HFF-Myc (cell line): ENCODE measurements at regions not wholly inside any gene's neighbourhood (a gene's known extent, or its start where the extent isn't known, plus 50 kb on each side); places are given as distances from the start of the nearest gene placed in this dataset.

Experiments
- DNase-seq: peaks from one replicate; pipeline ENCODE4 v3.0.0-alpha.2; 2011; ENCODE audit warnings: low read depth; ENCODE audit errors: extremely low read depth
- H3K4me3 ChIP-seq: replicated peaks from 2 replicates; pipeline ENCODE4 v1.5.1; 2011; ENCODE audit warnings: low read depth, mild to moderate bottlenecking, control low read depth, low read length
- CTCF ChIP-seq: IDR thresholded peaks from 2 replicates; pipeline ENCODE4 v1.5.1; 2012; ENCODE audit warnings: mild to moderate bottlenecking, low read depth, low read length, control low read depth; ENCODE audit errors: missing control alignments

- peak; percentile 29 for DNase-seq
- no peak for TF ChIP-seq CTCF
Measured at GRCh38 chr10:42475168-42476098, 162.9 kb downstream of the ZNF33B start.

GRCh38 chr10:42454313-42454712, 184.1 kb downstream of the ZNF33B start:
- TF ChIP-seq CTCF: no peak
- no peak for DNase-seq
- H3K4me3 ChIP-seq: no peak overlapping the region

More at GRCh38 chr10:42475168-42476098, 162.9 kb downstream of the ZNF33B start:
- H3K4me3 ChIP-seq: peak overlapping the region; percentile 74

- DNase-seq: no peak
- no peak for TF ChIP-seq CTCF
- H3K4me3 ChIP-seq: no peak overlapping the region
Measured at GRCh38 chr10:42431095-42431494, 207.3 kb downstream of the ZNF33B start.

DNA sequence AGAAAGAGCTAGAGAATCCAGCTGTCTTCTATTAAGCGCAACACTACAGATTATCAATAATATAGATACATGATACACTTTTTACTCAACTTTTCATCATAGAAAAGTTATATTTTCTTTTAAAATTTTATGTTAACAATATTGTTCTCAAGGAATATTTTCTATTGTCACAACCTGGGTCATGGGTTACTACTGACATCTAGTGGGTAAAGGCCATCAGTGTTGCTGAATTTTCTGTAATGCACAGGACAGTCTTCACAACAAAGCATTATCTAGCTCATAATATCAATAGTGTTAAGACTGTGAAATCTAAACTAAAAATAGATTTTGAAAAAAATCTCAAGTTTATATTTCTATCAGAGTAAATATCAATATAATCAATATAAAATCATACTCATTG, 209.8 kb downstream of the ZNF33B start:
- peak; percentile 6 for DNase-seq
- TF ChIP-seq CTCF: peak; percentile 27
- H3K4me3 ChIP-seq: no peak overlapping the region

- DNase-seq: no peak
- no peak overlapping the region for H3K4me3 ChIP-seq
Measured at GRCh38 chr10:42422911-42423310, 215.5 kb downstream of the ZNF33B start.

GRCh38 chr10:42421812-42422211, 216.6 kb downstream of the ZNF33B start:
- DNase-seq: no peak
- H3K4me3 ChIP-seq: no peak overlapping the region
- TF ChIP-seq CTCF: no peak

More at GRCh38 chr10:42422911-42423310, 215.5 kb downstream of the ZNF33B start:
- no peak for TF ChIP-seq CTCF

- H3K4me3 ChIP-seq: no peak overlapping the region
- DNase-seq: no peak
- TF ChIP-seq CTCF: no peak
Measured at GRCh38 chr10:42419789-42420188, 218.6 kb downstream of the ZNF33B start.
